Chondrocyte (in vitro differentiated cells): ENCODE measurements at regions not wholly inside any gene's neighbourhood (a gene's known extent, or its start where the extent isn't known, plus 50 kb on each side); places are given as distances from the start of the nearest gene placed in this dataset.

ENCODE experiments used
- DNase-seq: peaks from one replicate; pipeline ENCODE4 v3.0.0; 2021; ENCODE audit warnings: mixed read lengths, low spot score
- H3K27ac Mint-ChIP-seq: one replicate; pipeline ENCODE4 v1.8.0; 2021; ENCODE audit warnings: mild to moderate bottlenecking, moderate library complexity, mixed read lengths; ENCODE audit not compliant: unreplicated experiment
- H3K27me3 Mint-ChIP-seq: 2 replicates; pipeline ENCODE4 v1.8.0; 2021; ENCODE audit warnings: low read depth, mixed read lengths
- H3K36me3 Mint-ChIP-seq: 2 replicates; pipeline ENCODE4 v1.8.0; 2021; ENCODE audit warnings: low read depth, mixed read lengths
- H3K4me1 Mint-ChIP-seq: 2 replicates; pipeline ENCODE4 v1.8.0; 2021; ENCODE audit warnings: low read depth, mild to moderate bottlenecking, mixed read lengths
- H3K4me3 Mint-ChIP-seq: one replicate; pipeline ENCODE4 v1.8.0; 2021; ENCODE audit warnings: mild to moderate bottlenecking, moderate library complexity, mixed read lengths; ENCODE audit not compliant: unreplicated experiment
- H3K9me3 Mint-ChIP-seq: 2 replicates; pipeline ENCODE4 v1.8.0; 2021; ENCODE audit warnings: low read depth, mixed read lengths
- TF ChIP-seq, protein P1 (sequence below): fragments of 200-600 bp; sonication (generic); IDR thresholded peaks from 2 replicates; pipeline ENCODE4 v1.5.0; 2021; ENCODE audit warnings: antibody characterized with exemption, mild to moderate bottlenecking, moderate library complexity

DNA sequence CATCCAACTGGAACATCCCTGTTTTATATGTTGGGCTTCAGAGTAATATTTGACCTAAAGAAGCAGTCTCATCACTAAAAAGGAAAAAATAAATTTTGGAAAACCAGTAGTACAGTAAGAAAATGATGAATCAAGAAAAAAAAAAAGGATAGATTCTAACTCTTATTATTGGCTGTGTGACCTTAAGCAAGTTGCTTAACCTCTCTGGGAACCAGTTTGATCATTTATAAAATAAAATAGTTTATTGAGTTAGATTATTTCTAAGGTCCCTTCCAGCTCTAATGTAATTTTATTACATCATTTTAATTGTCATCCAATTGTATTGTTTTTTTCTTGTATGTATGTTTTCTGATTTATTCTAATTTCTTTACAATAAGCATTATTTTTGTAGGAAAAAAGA, 127.0 kb downstream of the PRELID2 start:
- Mint-ChIP-seq H3K36me3 (no peaks in the 10 kb centered on the region), H3K27me3 (no peaks in the 10 kb centered on the region), H3K4me1 (no peaks in the 10 kb centered on the region), H3K4me3 (no peak overlapping the region), H3K9me3 (no peaks in the 10 kb centered on the region), H3K27ac (no peak overlapping the region)
- TF ChIP-seq, protein P1, sequence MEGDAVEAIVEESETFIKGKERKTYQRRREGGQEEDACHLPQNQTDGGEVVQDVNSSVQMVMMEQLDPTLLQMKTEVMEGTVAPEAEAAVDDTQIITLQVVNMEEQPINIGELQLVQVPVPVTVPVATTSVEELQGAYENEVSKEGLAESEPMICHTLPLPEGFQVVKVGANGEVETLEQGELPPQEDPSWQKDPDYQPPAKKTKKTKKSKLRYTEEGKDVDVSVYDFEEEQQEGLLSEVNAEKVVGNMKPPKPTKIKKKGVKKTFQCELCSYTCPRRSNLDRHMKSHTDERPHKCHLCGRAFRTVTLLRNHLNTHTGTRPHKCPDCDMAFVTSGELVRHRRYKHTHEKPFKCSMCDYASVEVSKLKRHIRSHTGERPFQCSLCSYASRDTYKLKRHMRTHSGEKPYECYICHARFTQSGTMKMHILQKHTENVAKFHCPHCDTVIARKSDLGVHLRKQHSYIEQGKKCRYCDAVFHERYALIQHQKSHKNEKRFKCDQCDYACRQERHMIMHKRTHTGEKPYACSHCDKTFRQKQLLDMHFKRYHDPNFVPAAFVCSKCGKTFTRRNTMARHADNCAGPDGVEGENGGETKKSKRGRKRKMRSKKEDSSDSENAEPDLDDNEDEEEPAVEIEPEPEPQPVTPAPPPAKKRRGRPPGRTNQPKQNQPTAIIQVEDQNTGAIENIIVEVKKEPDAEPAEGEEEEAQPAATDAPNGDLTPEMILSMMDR, result no peak
- no peak for DNase-seq

DNA sequence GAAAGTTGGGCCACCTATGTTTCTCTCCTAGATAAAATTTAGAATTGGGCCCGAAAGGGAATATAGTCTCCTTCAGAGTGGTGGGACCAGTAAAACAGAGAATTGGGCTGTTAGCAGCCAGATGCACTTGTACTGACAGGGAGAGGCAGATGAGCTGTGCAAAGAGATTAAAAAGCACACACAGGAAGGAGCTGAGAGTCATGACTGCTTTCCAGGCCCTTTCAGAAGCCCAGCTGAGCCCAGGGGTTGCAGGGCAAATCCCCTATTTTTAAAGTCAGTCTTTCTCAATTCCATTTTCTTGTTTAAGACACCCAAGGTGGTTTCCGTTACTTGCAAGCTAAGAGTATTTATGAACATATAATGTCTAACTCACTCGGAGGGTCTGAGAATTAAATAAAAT, 130.4 kb downstream of the PRELID2 start:
- no peaks in the 10 kb centered on the region for H3K9me3 Mint-ChIP-seq
- no peak for DNase-seq
- H3K27ac Mint-ChIP-seq, result no peak overlapping the region
- H3K27me3 Mint-ChIP-seq, result no peaks in the 10 kb centered on the region
- no peaks in the 10 kb centered on the region for H3K36me3 Mint-ChIP-seq
- H3K4me1 Mint-ChIP-seq, result no peaks in the 10 kb centered on the region
- H3K4me3 Mint-ChIP-seq, result no peak overlapping the region
- TF ChIP-seq, protein P1, result no peak

DNA sequence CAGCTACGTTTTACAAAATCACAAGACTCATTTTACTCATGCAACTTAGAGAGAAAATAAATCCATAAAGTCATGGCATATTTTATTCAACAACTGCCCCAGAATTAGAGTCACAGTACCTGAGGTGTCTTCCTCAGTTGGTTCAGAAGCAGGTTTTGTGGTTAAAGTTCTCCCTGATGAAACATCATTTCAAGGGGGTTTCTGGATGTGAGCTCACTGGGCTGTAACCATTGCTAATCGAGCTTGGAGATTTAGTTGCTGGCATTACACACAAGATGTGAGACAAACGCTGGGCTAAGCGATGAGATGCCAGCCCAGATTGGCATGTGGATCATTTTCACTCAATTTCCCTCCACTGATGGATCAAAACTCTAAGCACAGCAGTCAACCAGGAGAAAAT, 131.3 kb downstream of the PRELID2 start:
- no peaks in the 10 kb centered on the region for H3K27me3 Mint-ChIP-seq
- H3K4me3 Mint-ChIP-seq, result no peak overlapping the region

DNA sequence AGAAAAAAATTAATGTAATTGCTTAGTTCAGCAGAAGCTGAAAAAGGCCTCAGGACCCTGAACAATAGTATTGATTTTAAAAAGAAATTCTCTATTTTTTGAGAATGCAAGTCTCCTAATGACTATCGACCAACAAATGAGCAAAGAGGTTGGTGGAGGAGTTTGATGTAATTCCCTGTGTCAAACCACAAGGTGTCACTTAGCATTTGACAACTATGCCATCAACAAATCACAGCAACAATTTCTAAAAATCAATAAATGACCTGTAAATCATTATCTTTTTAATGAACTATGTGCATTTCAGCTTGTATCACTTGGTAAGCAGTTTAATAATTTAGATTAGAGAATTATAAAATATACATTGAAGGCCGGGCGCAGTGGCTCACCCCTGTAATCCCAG, 133.7 kb downstream of the PRELID2 start:
- no peak overlapping the region for H3K27ac Mint-ChIP-seq

More for the DNA sequence above, 131.3 kb downstream of the PRELID2 start:
- Mint-ChIP-seq H3K9me3 (no peaks in the 10 kb centered on the region), H3K36me3 (no peaks in the 10 kb centered on the region), H3K4me1 (no peaks in the 10 kb centered on the region), H3K27ac (no peak overlapping the region)
- TF ChIP-seq, protein P1, result no peak
- DNase-seq, result no peak

DNA sequence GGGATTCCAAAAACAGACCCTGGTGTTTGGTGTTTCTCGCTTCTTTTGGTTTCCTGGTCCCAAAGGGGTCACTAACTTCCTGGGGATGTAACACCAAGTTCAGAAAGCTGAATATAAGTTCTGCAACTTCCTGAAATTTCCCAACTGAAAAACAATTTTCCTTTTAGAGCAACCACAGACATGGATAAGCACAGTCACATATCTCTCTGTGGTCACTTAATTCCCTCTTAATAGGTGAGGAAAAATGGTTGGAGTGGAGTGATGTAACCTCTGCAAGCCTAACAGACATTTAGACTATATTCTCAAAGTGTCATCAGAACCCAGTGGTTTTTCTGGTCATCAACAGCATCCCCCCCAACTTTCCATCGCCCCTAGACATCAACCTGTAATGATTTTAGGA, 135.3 kb downstream of the PRELID2 start:
- H3K27me3 Mint-ChIP-seq, result no peaks in the 10 kb centered on the region
- H3K36me3 Mint-ChIP-seq, result no peaks in the 10 kb centered on the region
- no peak for DNase-seq
- H3K4me3 Mint-ChIP-seq, result no peak overlapping the region
- no peaks in the 10 kb centered on the region for H3K9me3 Mint-ChIP-seq
- no peaks in the 10 kb centered on the region for H3K4me1 Mint-ChIP-seq
- TF ChIP-seq, protein P1, result no peak
- H3K27ac Mint-ChIP-seq, result no peak overlapping the region

More for the DNA sequence above, 133.7 kb downstream of the PRELID2 start:
- Mint-ChIP-seq H3K27me3 (no peaks in the 10 kb centered on the region), H3K36me3 (no peaks in the 10 kb centered on the region), H3K4me3 (no peak overlapping the region), H3K9me3 (no peaks in the 10 kb centered on the region), H3K4me1 (no peaks in the 10 kb centered on the region)
- TF ChIP-seq, protein P1, result peak; percentile 46
- DNase-seq, result no peak
